Testis (tissue), 2 donors: ENCODE measurements at regions not wholly inside any gene's neighbourhood (a gene's known extent, or its start where the extent isn't known, plus 50 kb on each side); places are given as distances from the start of the nearest gene placed in this dataset.

Experiments used
- DNase-seq: peaks from one replicate; pipeline ENCODE4 v3.0.0-alpha.2; 2019
- H3K27ac ChIP-seq, 2 donors: fragments of 200-600 bp; sonication (generic); one replicate each; pipeline ENCODE4 v1.5.1; 2019
- H3K27me3 ChIP-seq: fragments of 200-600 bp; sonication (generic); one replicate; pipeline ENCODE4 v1.5.1; 2019
- H3K36me3 ChIP-seq: fragments of 200-600 bp; sonication (generic); one replicate; pipeline ENCODE4 v1.5.1; 2017; ENCODE audit warnings: low read depth; ENCODE audit errors: missing control alignments
- H3K4me1 ChIP-seq: fragments of 200-600 bp; sonication (generic); one replicate; pipeline ENCODE4 v1.5.1; 2019
- H3K4me3 ChIP-seq, 2 donors: fragments of 200-600 bp; sonication (generic); one replicate each; pipeline ENCODE4 v1.5.1; 2017 to 2019
- H3K9me3 ChIP-seq: fragments of 200-600 bp; sonication (generic); one replicate; pipeline ENCODE4 v1.5.1; 2017
- POLR2A ChIP-seq: fragments of 450-650 bp; IDR thresholded peaks from one replicate; pipeline ENCODE4 v1.6.1; 2017; ENCODE audit warnings: antibody characterized with exemption, mild to moderate bottlenecking, moderate library complexity
- WGBS, 2 donors: methylation state at CpG; one replicate each; pipeline ENCODE4 v1.1.5; 2018; 5-methylcytosine and 5-hydroxymethylcytosine counted together
- intact Hi-C: fragments of 100-400 bp; cut with DNase I; formaldehyde crosslinking; loops from one replicate; pipeline ENCODE4 v1.15.1; 2023; ENCODE audit warnings: low total_unique reads
- TF ChIP-seq, protein P1 (sequence below), 3 experiments: fragments of 450-650 bp in 2 of 3; fragments of 200-600 bp in 1 of 3; sonication (generic) in 1 of 3; IDR thresholded peaks; one replicate each; pipeline ENCODE4 v1.5.1; 2016 to 2019; ENCODE audit warnings: antibody characterized with exemption in 3 of 3, mild to moderate bottlenecking in 2 of 3, moderate library complexity in 1 of 3

GRCh38 chr5:103458497-103459040 lies 104.0 kb downstream of the NUDT12 start:
- no peak for DNase-seq
- TF ChIP-seq, protein P1, sequence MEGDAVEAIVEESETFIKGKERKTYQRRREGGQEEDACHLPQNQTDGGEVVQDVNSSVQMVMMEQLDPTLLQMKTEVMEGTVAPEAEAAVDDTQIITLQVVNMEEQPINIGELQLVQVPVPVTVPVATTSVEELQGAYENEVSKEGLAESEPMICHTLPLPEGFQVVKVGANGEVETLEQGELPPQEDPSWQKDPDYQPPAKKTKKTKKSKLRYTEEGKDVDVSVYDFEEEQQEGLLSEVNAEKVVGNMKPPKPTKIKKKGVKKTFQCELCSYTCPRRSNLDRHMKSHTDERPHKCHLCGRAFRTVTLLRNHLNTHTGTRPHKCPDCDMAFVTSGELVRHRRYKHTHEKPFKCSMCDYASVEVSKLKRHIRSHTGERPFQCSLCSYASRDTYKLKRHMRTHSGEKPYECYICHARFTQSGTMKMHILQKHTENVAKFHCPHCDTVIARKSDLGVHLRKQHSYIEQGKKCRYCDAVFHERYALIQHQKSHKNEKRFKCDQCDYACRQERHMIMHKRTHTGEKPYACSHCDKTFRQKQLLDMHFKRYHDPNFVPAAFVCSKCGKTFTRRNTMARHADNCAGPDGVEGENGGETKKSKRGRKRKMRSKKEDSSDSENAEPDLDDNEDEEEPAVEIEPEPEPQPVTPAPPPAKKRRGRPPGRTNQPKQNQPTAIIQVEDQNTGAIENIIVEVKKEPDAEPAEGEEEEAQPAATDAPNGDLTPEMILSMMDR (IDR thresholded peaks at IDR 0.05), result no peak
- no peak for TF ChIP-seq POLR2A
- intact Hi-C loops, result no loop called here
- H3K36me3 ChIP-seq, result no peaks in the 10 kb centered on the region
- H3K4me1 ChIP-seq, result no peaks in the 10 kb centered on the region
- no peaks in the 10 kb centered on the region for H3K27me3 ChIP-seq
- H3K27ac ChIP-seq, result no peak overlapping the region
- no peak overlapping the region for H3K4me3 ChIP-seq
- WGBS, 2 donors, result 92 to 95% methylated on average over 3 of the region's 3 CpGs
- H3K9me3 ChIP-seq, result no peaks in the 10 kb centered on the region

GRCh38 chr5:103456476-103456875 lies 106.1 kb downstream of the NUDT12 start:
- 90 to 97% methylated on average over 2 of the region's 2 CpGs for WGBS, 2 donors
- TF ChIP-seq POLR2A, result no peak
- TF ChIP-seq, protein P1 (IDR thresholded peaks at IDR 0.05), result no peak
- intact Hi-C loops, result no loop called here
- Histone ChIP-seq H3K9me3 (no peaks in the 10 kb centered on the region), H3K27ac (no peak overlapping the region), H3K4me3 (no peak overlapping the region), H3K27me3 (no peaks in the 10 kb centered on the region), H3K36me3 (no peaks in the 10 kb centered on the region), H3K4me1 (no peaks in the 10 kb centered on the region)
- no peak for DNase-seq

DNA sequence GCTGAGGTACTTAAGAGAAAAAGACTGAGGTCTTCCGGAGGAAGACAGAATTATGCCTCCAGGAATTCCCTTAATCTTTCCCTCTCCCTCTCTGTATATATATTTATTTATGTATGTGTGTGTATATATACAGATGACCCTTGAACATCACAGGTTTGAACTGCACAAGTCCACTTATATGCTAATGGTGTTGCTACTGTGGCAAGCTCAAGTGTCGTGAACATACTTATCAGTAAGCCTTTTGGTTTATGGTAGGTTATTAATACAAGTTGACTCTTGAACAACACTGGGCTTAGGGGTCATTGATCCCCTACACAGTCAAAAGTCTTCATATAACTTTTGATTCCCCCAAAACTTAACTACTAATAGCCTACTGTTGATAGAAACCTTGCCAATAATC lies 106.8 kb downstream of the NUDT12 start:
- H3K27me3 ChIP-seq, result no peaks in the 10 kb centered on the region
- H3K4me1 ChIP-seq, result no peaks in the 10 kb centered on the region
- TF ChIP-seq, protein P1 (IDR thresholded peaks at IDR 0.05), result no peak
- no peaks in the 10 kb centered on the region for H3K36me3 ChIP-seq
- no peaks in the 10 kb centered on the region for H3K9me3 ChIP-seq
- no peak overlapping the region for H3K4me3 ChIP-seq
- H3K27ac ChIP-seq, result no peak overlapping the region
- DNase-seq, result no peak
- WGBS, 2 donors, result 90 to 97% methylated on average over 2 of the region's 2 CpGs
- intact Hi-C loops, result no loop called here

DNA sequence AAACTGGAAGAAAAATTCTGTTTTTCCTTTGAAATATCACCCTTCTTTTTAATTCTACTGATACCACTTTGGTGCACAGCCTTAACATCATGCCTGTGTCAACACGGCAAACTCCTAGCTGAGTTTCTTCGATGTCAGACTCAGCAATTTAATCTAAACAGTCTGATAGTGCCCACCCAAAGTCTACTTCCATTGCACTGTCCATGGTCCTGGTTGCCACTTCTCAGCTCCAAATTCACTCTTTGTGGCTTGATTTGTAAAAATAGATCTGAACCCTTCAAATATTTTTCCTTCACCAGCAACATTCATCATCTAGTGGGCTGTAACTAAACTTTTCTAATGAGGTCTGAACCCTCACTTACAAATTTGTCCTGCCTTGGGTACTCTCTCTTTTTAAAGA lies 107.8 kb downstream of the NUDT12 start:
- intact Hi-C loops, result no loop called here
- Histone ChIP-seq H3K36me3 (no peaks in the 10 kb centered on the region), H3K4me1 (no peaks in the 10 kb centered on the region), H3K4me3 (no peak overlapping the region), H3K9me3 (no peaks in the 10 kb centered on the region), H3K27me3 (no peaks in the 10 kb centered on the region), H3K27ac (no peak overlapping the region)
- TF ChIP-seq POLR2A, result no peak
- TF ChIP-seq, protein P1 (IDR thresholded peaks at IDR 0.05), result no peak
- DNase-seq, result no peak
- 64 to 82% methylated on average over 2 of the region's 2 CpGs for WGBS, 2 donors

GRCh38 chr5:103452666-103453065 lies 109.9 kb downstream of the NUDT12 start:
- Histone ChIP-seq H3K4me3 (no peak overlapping the region), H3K27ac (no peak overlapping the region), H3K9me3 (no peaks in the 10 kb centered on the region), H3K27me3 (no peaks in the 10 kb centered on the region), H3K4me1 (no peaks in the 10 kb centered on the region), H3K36me3 (no peaks in the 10 kb centered on the region)
- no peak for TF ChIP-seq POLR2A
- TF ChIP-seq, protein P1 (IDR thresholded peaks at IDR 0.05), result no peak
- DNase-seq, result no peak
- WGBS, 2 donors, result 64 to 71% methylated on average over 1 of the region's 1 CpG
- intact Hi-C loops, result no loop called here
